Motor neuron (in vitro differentiated cells): ENCODE measurements at regions not wholly inside any gene's neighbourhood (a gene's known extent, or its start where the extent isn't known, plus 50 kb on each side); places are given as distances from the start of the nearest gene placed in this dataset.
A peak's percentile ranks its signal among the peaks of the same experiment; 100 is the strongest.
"Not testable (repeated sequence)": the region's sequence is repeated elsewhere in the genome, so short reads cannot be mapped to it uniquely, and the experiment has no call there.

Experiments
- ATAC-seq, 8 experiments: fragments of 200-7000 bp; cut with Tn5 transposase; replicated peaks in 6 of 8; 2 replicates each; pipeline ENCODE4 v1.8.0; 2021; ENCODE audit warnings: mild to moderate bottlenecking in 8 of 8, moderate library complexity in 8 of 8
- H3K27ac ChIP-seq, 2 donors: fragments of 250-450 bp; sonication (Bioruptor Pico); 2 replicates each; pipeline ENCODE4 v1.9.0; 2021; ENCODE audit warnings: antibody characterized with exemption in 2 of 2, mild to moderate bottlenecking in 2 of 2, moderate library complexity in 1 of 2
- H3K4me1 ChIP-seq, 2 donors: fragments of 250-450 bp; sonication (Bioruptor Pico); replicated peaks in 1 of 2; 2 replicates each; pipeline ENCODE4 v1.6.1; 2021; ENCODE audit warnings: antibody characterized with exemption in 2 of 2, mild to moderate bottlenecking in 2 of 2, moderate library complexity in 1 of 2
- H3K4me3 ChIP-seq, 5 donors: fragments of 250-450 bp; sonication (Bioruptor Pico); 2 replicates each; pipeline ENCODE4 v1.9.0; 2021; ENCODE audit warnings: antibody characterized with exemption in 5 of 5, mild to moderate bottlenecking in 5 of 5, moderate library complexity in 4 of 5
- WGBS, 10 experiments: fragments of 450-650 bp; shearing (Covaris generic); methylation state at CpG; one replicate each; pipeline ENCODE4 v1.0.0; 2022; 5-methylcytosine and 5-hydroxymethylcytosine counted together
- in situ Hi-C, 9 experiments: fragments of 400-800 bp; cut with MboI; loops; one replicate each; pipeline ENCODE4 v1.15.0; 2021; ENCODE audit warnings: low sequenced_read_pairs in 9 of 9, low pct_unique_long_range_greater_than_20kb in 2 of 9; ENCODE audit not compliant: unreplicated experiment in 9 of 9

DNA sequence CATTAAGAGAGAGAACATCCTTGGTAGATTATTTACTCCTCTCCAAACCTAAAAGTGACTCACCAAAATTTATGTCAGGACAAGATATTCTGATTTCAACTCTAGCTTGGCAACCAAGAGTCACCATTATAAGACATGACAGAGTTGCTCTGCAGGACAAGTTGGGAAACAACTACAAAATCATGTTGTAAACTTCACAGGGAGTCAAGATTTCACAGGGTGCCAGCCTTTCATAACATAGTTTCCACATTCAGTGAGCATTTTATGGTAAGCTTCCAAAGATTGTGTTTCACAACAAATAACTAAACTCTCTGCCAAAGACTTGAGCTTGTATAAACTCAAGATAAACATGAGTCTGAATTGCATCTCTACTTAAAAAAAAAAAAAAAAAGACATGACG is 121.0 kb upstream of the DIAPH2 start:
- 0 to 100% (median 55%) methylated on average over 1 of the region's 1 CpG; no CpG with 5 or more reads in 4 of the 10 experiments for WGBS, 10 experiments
- H3K4me3 ChIP-seq = no peak overlapping the region
- H3K27ac ChIP-seq = no peak overlapping the region
- no peaks in the 10 kb centered on the region for H3K4me1 ChIP-seq
- in situ Hi-C loops = no loop called here
- ATAC-seq = no peak

DNA sequence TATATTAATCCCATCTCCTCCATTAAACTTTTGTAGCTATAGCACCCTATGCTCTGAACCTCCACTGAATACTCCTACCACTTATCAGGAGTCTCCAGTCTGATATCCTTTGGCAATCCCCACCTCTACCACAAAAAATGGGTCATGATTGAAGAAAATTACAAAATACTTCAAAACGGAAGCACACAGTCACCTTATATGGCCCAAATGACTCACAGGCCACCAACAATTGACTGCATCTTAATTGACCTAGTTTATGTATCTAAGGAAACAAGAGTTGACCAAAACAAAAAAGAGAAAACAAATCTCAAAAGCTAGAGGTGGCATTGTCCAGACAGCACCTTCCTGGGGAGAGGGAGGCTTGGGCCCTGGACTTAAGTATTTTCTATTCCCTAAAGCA is 120.0 kb upstream of the DIAPH2 start:
- in situ Hi-C loops = no loop called here
- WGBS, 10 experiments = 0 to 50% methylated on average over 1 of the region's 1 CpG; no CpG with 5 or more reads in 8 of the 10 experiments
- no peak overlapping the region for H3K4me3 ChIP-seq
- H3K27ac ChIP-seq = no peak overlapping the region
- H3K4me1 ChIP-seq = no peaks in the 10 kb centered on the region
- peak in 1 of 8 experiments; percentile 33 for ATAC-seq

DNA sequence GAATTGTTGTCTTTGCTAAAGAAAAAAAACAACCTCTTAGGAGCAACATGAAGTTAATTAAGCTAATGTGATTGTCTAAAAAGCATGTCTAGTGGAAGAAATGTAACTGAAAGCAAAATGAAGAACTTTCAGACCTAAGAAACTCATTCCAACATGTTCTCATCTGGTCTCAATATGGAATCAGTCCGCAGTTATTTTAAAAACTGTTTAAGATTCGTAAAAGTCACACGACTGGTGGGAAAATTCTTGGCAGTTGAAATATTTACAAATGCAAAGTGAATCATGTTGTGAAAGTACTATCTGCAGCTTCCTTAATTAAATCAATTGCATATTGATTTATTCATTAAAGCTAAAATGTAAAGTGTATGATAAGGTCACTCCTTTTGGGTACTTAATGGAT is 117.8 kb upstream of the DIAPH2 start:
- H3K4me1 ChIP-seq = no peaks in the 10 kb centered on the region
- in situ Hi-C loops = no loop called here
- ATAC-seq = peak in 1 of 8 experiments; percentile 52
- no peak overlapping the region for H3K27ac ChIP-seq
- WGBS, 10 experiments = 12 to 100% (median 68%) methylated on average over 3 of the region's 3 CpGs; no CpG with 5 or more reads in 5 of the 10 experiments
- H3K4me3 ChIP-seq = no peak overlapping the region

DNA sequence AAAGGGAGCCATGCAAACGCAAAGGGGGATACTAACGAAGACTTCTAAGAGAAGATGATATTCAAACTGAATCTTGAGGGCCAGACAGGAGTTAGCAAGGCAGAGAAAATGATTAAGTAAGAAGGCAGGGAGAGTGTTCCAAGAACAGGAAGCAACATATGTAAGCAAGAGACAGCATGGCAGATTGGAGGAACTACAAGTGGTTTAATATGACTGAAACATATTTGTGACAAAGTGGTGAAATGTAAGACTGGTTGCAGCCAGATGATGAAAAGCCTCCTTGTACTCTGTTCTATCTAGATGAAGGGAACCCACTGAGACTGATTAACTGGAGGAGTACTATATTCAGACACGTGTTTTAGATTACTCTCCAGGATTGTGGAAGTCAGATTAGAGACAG is 116.6 kb upstream of the DIAPH2 start:
- WGBS, 10 experiments = 44 to 92% (median 67%) methylated on average over 2 to 3 of the region's 3 CpGs; no CpG with 5 or more reads in 5 of the 10 experiments
- Histone ChIP-seq H3K4me1 (no peaks in the 10 kb centered on the region), H3K27ac (no peak overlapping the region), H3K4me3 (no peak overlapping the region)
- no peak for ATAC-seq
- in situ Hi-C loops = no loop called here

DNA sequence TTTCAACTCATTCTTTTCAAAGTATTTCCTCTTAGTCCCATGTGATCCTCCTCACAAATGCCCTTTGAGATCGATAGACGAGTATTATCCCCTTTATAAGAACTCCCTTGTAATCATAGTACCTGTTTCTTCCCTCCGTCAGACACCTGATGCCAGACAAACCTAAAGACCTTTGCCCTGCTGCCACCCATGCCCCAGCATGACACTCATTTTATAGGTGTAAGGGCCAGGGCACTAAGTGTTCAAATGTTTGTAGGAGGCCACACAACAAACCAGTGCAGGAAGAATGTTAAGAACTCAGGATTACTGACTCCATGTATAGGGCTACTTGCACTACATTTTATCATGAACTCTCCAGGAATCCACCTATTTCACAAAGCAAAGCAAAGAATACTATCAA is 115.6 kb upstream of the DIAPH2 start:
- Histone ChIP-seq H3K27ac (no peak overlapping the region), H3K4me1 (no peaks in the 10 kb centered on the region), H3K4me3 (no peak overlapping the region)
- 17 to 100% (median 59%) methylated on average over 1 to 3 of the region's 3 CpGs; no CpG with 5 or more reads in 5 of the 10 experiments for WGBS, 10 experiments
- in situ Hi-C loops = no loop called here
- no peak for ATAC-seq

DNA sequence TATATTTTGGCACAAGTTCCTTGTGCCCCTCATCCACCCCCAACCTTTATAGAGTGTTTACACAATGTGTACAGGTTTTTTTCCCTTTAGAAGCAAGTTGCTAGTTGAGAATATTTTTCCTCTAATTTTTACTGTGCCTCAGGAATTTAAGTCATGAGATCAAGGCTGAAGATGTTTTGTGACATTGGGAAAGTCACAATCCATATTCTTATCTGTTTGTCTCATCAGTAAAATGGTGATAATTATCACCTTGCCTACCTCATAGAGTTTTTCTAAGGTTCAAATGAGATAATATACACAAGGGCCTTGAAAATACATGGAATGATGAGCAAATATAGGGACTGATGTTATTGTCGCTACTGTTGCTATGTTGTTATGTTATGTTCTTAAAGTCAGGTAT is 109.6 kb upstream of the DIAPH2 start:
- Histone ChIP-seq H3K27ac (no peak overlapping the region), H3K4me1 (no peaks in the 10 kb centered on the region), H3K4me3 (no peak overlapping the region)
- WGBS, 10 experiments = 57 to 100% (median 100%) methylated on average over 1 of the region's 1 CpG; no CpG with 5 or more reads in 5 of the 10 experiments
- no peak for ATAC-seq
- in situ Hi-C loops = no loop called here

DNA sequence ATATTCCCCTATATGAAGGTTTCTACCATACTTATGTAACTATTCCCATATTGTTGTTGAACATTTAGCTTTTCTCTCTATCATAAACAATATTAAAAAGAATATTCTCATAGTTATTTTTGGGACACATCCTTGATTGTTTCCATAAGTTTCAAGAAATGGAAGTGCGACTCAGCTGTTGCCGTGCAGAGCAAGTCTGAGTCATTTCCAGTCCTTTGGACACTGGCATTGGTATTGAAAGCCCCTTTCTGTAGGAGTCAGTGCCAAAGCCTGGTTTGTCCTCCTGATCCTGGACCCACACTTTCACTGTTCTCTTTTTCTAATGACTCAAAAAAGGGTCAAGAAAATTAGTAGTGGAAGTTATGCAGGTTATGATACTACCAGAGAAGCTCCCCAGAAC is 108.3 kb upstream of the DIAPH2 start:
- in situ Hi-C loops = no loop called here
- no peak for ATAC-seq
- Histone ChIP-seq H3K4me3 (no peak overlapping the region), H3K27ac (no peak overlapping the region), H3K4me1 (no peaks in the 10 kb centered on the region)
- 0 to 60% methylated on average over 1 to 2 of the region's 2 CpGs; no CpG with 5 or more reads in 8 of the 10 experiments for WGBS, 10 experiments

DNA sequence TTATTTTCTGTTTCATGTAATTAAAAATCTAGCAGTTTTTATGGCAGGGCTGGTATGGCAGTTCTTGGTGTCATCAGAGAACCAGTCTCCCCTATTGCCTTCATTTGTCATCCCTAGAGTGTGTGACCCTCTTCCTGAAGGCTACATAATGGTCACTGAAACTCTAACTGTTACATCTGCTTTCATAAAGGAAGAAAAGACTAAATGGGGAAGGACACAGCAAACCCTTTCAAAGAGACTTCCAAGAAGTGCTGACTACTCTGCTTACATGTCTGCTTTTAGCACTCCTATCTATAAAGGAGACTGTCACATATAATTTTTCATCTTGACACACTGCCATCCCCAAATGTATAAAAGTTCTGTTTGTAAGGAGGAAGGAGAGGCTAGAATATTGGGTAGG is 105.9 kb upstream of the DIAPH2 start:
- no peak overlapping the region for H3K27ac ChIP-seq
- H3K4me3 ChIP-seq = no peak overlapping the region
- H3K4me1 ChIP-seq = no peaks in the 10 kb centered on the region
- ATAC-seq = no peak
- in situ Hi-C loops = no loop called here

DNA sequence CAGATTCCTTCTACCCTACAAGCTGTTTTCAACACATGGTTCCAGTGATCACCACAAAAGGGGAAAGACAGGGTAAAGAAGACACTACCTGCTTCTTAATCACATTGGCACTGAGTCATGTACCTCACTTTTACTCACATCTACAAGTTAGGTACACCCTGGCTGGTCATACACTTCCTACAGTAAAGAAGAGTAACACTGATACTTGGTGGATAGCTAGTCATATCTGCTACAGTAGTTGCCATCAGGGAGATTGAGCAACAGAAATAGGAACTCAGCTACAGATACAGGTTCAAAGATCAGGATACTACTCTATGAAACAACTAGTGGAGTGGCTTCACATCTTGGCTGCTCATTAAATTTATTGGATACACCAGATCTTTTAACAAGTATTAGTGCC is 105.4 kb upstream of the DIAPH2 start:
- Histone ChIP-seq H3K4me1 (no peaks in the 10 kb centered on the region), H3K4me3 (no peak overlapping the region), H3K27ac (no peak overlapping the region)
- in situ Hi-C loops = no loop called here
- no peak for ATAC-seq

DNA sequence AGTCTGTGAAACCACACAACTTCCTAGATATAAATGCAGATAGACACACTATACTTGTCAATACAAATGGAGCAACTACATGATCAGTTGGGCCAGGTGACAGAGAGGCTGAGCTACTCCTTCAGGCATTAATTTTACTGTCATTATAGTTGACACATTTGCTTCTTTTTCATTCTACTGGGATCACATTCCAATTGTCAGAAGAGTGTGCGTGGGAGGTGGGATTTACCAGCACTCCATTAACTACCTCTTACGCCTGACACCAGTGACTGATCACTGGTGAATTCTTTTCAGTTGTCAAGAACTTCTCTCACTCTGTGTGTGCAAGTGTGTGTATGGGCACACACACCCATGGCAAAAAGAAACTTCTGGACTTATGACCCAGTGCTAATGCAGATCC is 94.2 kb upstream of the DIAPH2 start:
- in situ Hi-C loops = no loop called here
- WGBS, 10 experiments = 50 to 60% methylated on average over 1 of the region's 2 CpGs; no CpG with 5 or more reads in 8 of the 10 experiments
- Histone ChIP-seq H3K4me3 (no peak overlapping the region), H3K27ac (no peak overlapping the region), H3K4me1 (no peaks in the 10 kb centered on the region)
- ATAC-seq = peak in 1 of 8 experiments; percentile 22

DNA sequence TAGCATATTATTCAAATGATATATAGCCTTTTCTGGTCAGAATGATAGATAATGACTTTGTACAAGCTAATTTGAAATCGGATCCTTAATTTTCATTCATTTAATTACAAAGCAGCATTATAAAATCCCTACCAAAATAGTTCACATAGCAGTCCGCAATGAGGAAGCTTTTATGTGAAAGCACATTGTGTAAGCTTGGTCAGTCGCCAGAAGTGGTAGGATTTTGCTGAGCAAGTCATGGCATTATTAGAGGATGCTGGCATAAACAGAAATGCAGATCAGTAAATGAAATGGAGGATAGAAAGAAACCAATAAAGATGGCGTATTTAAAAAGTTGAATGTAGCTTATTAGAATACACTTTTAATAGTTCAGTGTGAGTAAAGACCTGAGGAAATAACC is 93.2 kb upstream of the DIAPH2 start:
- Histone ChIP-seq H3K27ac (no peak overlapping the region), H3K4me1 (no peaks in the 10 kb centered on the region), H3K4me3 (no peak overlapping the region)
- ATAC-seq = no peak
- WGBS, 10 experiments = 17 to 100% (median 69%) methylated on average over 1 to 4 of the region's 4 CpGs; no CpG with 5 or more reads in 3 of the 10 experiments
- in situ Hi-C loops = no loop called here

DNA sequence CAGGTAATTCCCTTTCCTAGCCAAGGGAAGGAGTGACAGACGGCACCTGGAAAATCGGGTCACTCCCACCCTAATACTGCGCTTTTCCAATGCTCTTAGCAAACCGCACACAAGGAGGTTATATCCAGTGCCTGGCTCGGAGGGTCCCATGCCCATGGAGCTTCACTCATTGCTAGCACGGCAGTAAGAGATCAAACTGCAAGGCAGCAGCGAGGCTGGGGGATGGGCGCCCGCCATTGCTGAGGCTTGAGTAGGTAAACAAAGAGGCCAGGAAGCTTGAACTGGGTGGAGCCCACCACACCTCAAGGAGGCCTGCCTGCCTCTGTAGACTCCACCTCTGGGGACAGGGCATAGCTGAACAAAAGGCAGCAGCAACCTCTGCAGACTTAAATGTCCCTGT is 86.8 kb upstream of the DIAPH2 start:
- in situ Hi-C loops, H3K27ac ChIP-seq, H3K4me1 ChIP-seq, H3K4me3 ChIP-seq, ATAC-seq: not testable (repeated sequence)
- whole genome bisulfite sequencing, 10 experiments = 50 to 56% methylated on average over 2 to 3 of the region's 9 CpGs; no CpG with 5 or more reads in 8 of the 10 experiments

DNA sequence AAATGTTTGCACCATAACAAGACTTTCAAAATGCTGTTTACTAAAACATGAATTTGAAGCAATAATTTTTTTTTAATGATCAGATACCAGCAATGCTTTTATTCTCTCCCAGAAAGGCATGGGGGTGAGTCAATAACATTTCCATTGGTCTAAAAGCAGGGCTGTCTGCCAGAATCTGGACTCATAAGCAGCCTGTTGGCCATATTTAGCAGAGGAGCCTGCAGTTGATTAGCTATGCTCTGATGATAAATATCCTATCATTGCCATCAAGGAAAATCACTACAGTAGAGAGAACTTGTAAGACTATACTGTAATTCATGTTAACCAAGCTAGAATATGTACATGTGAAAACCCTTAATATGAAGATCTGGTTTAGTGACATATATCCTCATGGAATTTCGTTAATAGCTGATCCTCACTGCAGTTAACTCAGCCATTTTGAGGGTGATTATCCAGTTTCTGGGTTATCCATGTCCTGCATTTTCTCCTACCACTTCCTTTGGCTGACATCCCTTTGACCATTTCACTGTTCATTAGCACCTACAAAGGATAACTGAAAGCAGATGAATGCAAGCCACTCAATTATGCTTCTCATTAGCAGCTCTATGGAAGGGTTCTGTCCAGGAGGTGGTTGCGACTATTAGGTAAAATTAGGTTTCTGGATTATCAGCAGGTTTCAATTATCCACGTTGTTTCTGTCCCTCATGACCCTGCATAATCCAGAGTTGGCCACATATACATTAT is 72.9 kb upstream of the DIAPH2 start:
- H3K4me1 ChIP-seq = no peaks in the 10 kb centered on the region
- no peak overlapping the region for H3K4me3 ChIP-seq
- H3K27ac ChIP-seq = no peak overlapping the region
- peak in 2 of 8 experiments; percentile 11 to 75 for ATAC-seq
- in situ Hi-C loops = no loop called here
- WGBS, 10 experiments = 0 to 83% (median 22%) methylated on average over 1 to 3 of the region's 3 CpGs; no CpG with 5 or more reads in 3 of the 10 experiments

DNA sequence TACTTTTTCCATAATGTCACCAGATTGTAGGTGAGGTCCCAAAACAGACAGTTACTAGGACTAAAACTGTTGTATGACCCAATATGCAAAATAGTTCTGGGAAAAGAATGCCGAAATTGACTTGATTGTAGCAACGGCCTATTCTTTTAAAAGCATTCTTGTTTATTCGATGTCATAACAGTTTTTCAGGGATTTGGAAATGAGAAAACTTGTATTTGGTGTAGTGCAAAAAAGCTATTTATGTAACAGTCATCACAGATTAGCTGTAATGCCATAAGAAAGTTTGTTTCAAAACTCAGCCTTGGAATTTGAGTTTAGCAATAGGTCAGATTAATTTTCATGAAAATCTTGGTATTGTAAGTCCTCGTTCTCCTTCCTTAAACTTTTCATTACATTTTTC is 69.2 kb upstream of the DIAPH2 start:
- 10 to 96% (median 56%) methylated on average over 1 to 4 of the region's 4 CpGs; no CpG with 5 or more reads in 2 of the 10 experiments for WGBS, 10 experiments
- in situ Hi-C loops = no loop called here
- no peak for ATAC-seq
- no peak overlapping the region for H3K4me3 ChIP-seq
- no peak overlapping the region for H3K27ac ChIP-seq
- no peaks in the 10 kb centered on the region for H3K4me1 ChIP-seq
